Prostate gland (tissue), 2 donors: ENCODE measurements at regions not wholly inside any gene's neighbourhood (a gene's known extent, or its start where the extent isn't known, plus 50 kb on each side); places are given as distances from the start of the nearest gene placed in this dataset.

Source experiments
- POLR2AphosphoS5 ChIP-seq: sonication (generic); formaldehyde crosslinking; IDR thresholded peaks from one replicate; pipeline ENCODE4 v1.6.1; 2017; ENCODE audit warnings: antibody characterized with exemption
- TF ChIP-seq, protein P1 (sequence below), 4 experiments: fragments of 200-600 bp in 2 of 4; fragments of 450-650 bp in 2 of 4; sonication (generic) in 2 of 4; IDR thresholded peaks; 1 replicate in 3 of 4; 2 replicates in 1 of 4; pipeline ENCODE4 v1.5.1; 2016 to 2019; ENCODE audit warnings: antibody characterized with exemption in 4 of 4, mild to moderate bottlenecking in 2 of 4, moderate library complexity in 2 of 4

DNA sequence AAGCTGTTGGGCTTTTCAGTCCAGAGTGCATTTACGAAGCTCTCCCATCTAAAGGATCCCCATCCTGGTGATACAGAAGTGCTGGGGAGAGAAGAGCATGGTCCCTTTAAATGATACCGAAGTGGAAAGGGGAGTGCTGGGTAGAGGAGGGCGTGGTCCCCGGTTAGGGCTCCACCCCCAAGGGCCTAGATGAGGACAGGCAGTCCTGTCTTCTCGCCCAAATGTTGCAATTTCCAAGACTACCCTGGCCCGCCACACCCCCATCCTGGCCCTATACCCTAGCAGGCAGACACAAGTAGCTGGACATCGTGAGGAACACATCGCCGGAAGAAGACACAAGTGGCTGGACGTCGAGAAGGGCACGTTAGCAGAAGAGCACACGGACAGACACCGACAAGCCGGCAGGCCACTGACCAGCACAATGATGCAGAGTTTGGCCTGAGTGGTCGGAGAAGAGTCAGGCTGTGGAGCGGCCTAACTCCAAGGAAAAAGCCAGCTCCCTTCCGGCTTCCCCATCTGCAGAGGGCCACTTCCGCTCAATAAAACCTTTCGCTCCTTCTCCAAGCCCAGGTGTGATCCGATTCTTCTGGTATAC, 439.5 kb upstream of the NRP1 start:
- TF ChIP-seq, protein P1, sequence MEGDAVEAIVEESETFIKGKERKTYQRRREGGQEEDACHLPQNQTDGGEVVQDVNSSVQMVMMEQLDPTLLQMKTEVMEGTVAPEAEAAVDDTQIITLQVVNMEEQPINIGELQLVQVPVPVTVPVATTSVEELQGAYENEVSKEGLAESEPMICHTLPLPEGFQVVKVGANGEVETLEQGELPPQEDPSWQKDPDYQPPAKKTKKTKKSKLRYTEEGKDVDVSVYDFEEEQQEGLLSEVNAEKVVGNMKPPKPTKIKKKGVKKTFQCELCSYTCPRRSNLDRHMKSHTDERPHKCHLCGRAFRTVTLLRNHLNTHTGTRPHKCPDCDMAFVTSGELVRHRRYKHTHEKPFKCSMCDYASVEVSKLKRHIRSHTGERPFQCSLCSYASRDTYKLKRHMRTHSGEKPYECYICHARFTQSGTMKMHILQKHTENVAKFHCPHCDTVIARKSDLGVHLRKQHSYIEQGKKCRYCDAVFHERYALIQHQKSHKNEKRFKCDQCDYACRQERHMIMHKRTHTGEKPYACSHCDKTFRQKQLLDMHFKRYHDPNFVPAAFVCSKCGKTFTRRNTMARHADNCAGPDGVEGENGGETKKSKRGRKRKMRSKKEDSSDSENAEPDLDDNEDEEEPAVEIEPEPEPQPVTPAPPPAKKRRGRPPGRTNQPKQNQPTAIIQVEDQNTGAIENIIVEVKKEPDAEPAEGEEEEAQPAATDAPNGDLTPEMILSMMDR (IDR thresholded peaks at IDR 0.05) = no peak
- TF ChIP-seq POLR2AphosphoS5 = no peak
